OCI-LY1 (cell line): ENCODE measurements at regions not wholly inside any gene's neighbourhood (a gene's known extent, or its start where the extent isn't known, plus 50 kb on each side); places are given as distances from the start of the nearest gene placed in this dataset.

Source experiments
- H2AFZ ChIP-seq: fragments of 200-600 bp; sonication (generic), shearing (Covaris generic); 2 replicates; pipeline ENCODE4 v1.6.0; 2014; ENCODE audit warnings: antibody characterized with exemption, mild to moderate bottlenecking, low read length
- H3F3A ChIP-seq: fragments of 200-600 bp; sonication (generic), shearing (Covaris generic); 2 replicates; pipeline ENCODE4 v1.6.0; 2014; ENCODE audit warnings: mild to moderate bottlenecking, antibody characterized with exemption, low read length, moderate library complexity; ENCODE audit not compliant: insufficient read depth
- H3K27ac ChIP-seq: fragments of 200-600 bp; sonication (generic); 2 replicates; pipeline ENCODE4 v1.5.1; 2014; ENCODE audit warnings: low read length, mixed run types, mild to moderate bottlenecking, low read depth; ENCODE audit not compliant: poor library complexity, severe bottlenecking
- H3K27me3 ChIP-seq: fragments of 200-600 bp; sonication (generic); 2 replicates; pipeline ENCODE4 v1.6.0; 2014; ENCODE audit warnings: antibody characterized with exemption, mild to moderate bottlenecking, low read length, moderate library complexity; ENCODE audit not compliant: insufficient read depth
- H3K36me3 ChIP-seq: fragments of 200-600 bp; sonication (generic); 2 replicates; pipeline ENCODE4 v1.6.1; 2014; ENCODE audit warnings: mild to moderate bottlenecking, antibody characterized with exemption, low read length, moderate library complexity, mixed read lengths; ENCODE audit not compliant: insufficient read depth
- H3K4me1 ChIP-seq: fragments of 200-600 bp; sonication (generic); 2 replicates; pipeline ENCODE4 v1.5.1; 2014; ENCODE audit warnings: mild to moderate bottlenecking, low read length, moderate library complexity; ENCODE audit not compliant: insufficient read depth, severe bottlenecking
- H3K4me2 ChIP-seq: fragments of 200-600 bp; sonication (generic), shearing (Covaris generic); 2 replicates; pipeline ENCODE4 v1.6.1; 2014; ENCODE audit warnings: low read length
- H3K4me3 ChIP-seq: fragments of 200-600 bp; sonication (generic); 2 replicates; pipeline ENCODE4 v1.5.1; 2014; ENCODE audit warnings: low read length, low read depth, mild to moderate bottlenecking, mixed read lengths; ENCODE audit not compliant: poor library complexity, severe bottlenecking
- H3K79me2 ChIP-seq: fragments of 200-600 bp; shearing (Covaris generic); 2 replicates; pipeline ENCODE4 v1.6.1; 2016; ENCODE audit warnings: mixed run types, low read length, mixed read lengths; ENCODE audit not compliant: insufficient read depth
- H3K9ac ChIP-seq: fragments of 200-600 bp; sonication (generic), shearing (Covaris generic); 2 replicates; pipeline ENCODE4 v1.6.1; 2014; ENCODE audit warnings: mild to moderate bottlenecking, low read length, mixed read lengths
- H3K9me2 ChIP-seq: fragments of 200-600 bp; sonication (generic), shearing (Covaris generic); 2 replicates; pipeline ENCODE4 v1.6.1; 2014; ENCODE audit warnings: low read depth, mild to moderate bottlenecking, low read length, mixed read lengths
- H3K9me3 ChIP-seq: fragments of 200-600 bp; shearing (Covaris generic); 2 replicates; pipeline ENCODE4 v1.6.1; 2014; ENCODE audit warnings: low read length, mixed read lengths
- H4K20me1 ChIP-seq: fragments of 200-600 bp; sonication (generic), shearing (Covaris generic); 2 replicates; pipeline ENCODE4 v1.6.0; 2016; ENCODE audit warnings: mild to moderate bottlenecking, low read length; ENCODE audit not compliant: insufficient read depth
- EZH2 ChIP-seq: fragments of 200-600 bp; sonication (generic), shearing (Covaris generic); IDR thresholded peaks from 2 replicates; pipeline ENCODE4 v1.8.0; 2017; ENCODE audit warnings: borderline replicate concordance, mixed run types, mild to moderate bottlenecking, antibody characterized with exemption, low read length, moderate library complexity, mixed read lengths
- TF ChIP-seq, protein P1 (sequence below): fragments of 200-600 bp; sonication (generic), shearing (Covaris generic); IDR thresholded peaks from 2 replicates; pipeline ENCODE4 v1.5.1; 2017; ENCODE audit warnings: mild to moderate bottlenecking, antibody characterized with exemption, low read length, moderate library complexity, mixed read lengths

DNA sequence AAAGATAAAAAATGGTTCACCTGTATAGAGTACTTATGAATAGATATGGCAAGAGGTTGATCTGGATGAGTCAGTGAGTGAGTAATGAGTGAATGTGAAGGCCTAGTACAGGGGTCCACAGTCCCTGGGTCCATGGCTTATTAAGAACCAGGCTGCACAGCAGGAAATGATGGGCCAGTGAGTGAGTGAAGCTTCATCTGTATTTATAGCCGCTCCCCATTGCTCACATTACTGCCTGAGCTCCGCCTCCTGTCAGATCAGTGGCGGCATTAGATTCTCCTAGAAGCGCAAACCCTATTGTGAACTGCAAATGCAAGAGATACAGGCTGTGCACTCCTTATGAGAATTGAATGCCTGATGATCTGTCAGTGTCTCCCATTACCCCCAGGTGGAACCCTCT, 307.7 kb upstream of the ZNF608 start:
- Histone ChIP-seq H3F3A (no peaks in the 10 kb centered on the region), H3K36me3 (no peaks in the 10 kb centered on the region), H3K4me3 (no peak overlapping the region), H3K9ac (no peak overlapping the region), H4K20me1 (no peaks in the 10 kb centered on the region), H3K27me3 (no peaks in the 10 kb centered on the region), H3K9me3 (no peaks in the 10 kb centered on the region), H3K4me1 (peaks cover 29% of the 10 kb centered on the region), H3K4me2 (no peak overlapping the region), H3K79me2 (no peaks in the 10 kb centered on the region), H3K9me2 (no peaks in the 10 kb centered on the region), H3K27ac (no peak overlapping the region), H2AFZ (no peak overlapping the region)
- TF ChIP-seq, protein P1, sequence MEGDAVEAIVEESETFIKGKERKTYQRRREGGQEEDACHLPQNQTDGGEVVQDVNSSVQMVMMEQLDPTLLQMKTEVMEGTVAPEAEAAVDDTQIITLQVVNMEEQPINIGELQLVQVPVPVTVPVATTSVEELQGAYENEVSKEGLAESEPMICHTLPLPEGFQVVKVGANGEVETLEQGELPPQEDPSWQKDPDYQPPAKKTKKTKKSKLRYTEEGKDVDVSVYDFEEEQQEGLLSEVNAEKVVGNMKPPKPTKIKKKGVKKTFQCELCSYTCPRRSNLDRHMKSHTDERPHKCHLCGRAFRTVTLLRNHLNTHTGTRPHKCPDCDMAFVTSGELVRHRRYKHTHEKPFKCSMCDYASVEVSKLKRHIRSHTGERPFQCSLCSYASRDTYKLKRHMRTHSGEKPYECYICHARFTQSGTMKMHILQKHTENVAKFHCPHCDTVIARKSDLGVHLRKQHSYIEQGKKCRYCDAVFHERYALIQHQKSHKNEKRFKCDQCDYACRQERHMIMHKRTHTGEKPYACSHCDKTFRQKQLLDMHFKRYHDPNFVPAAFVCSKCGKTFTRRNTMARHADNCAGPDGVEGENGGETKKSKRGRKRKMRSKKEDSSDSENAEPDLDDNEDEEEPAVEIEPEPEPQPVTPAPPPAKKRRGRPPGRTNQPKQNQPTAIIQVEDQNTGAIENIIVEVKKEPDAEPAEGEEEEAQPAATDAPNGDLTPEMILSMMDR: no peak
- no peak for TF ChIP-seq EZH2

DNA sequence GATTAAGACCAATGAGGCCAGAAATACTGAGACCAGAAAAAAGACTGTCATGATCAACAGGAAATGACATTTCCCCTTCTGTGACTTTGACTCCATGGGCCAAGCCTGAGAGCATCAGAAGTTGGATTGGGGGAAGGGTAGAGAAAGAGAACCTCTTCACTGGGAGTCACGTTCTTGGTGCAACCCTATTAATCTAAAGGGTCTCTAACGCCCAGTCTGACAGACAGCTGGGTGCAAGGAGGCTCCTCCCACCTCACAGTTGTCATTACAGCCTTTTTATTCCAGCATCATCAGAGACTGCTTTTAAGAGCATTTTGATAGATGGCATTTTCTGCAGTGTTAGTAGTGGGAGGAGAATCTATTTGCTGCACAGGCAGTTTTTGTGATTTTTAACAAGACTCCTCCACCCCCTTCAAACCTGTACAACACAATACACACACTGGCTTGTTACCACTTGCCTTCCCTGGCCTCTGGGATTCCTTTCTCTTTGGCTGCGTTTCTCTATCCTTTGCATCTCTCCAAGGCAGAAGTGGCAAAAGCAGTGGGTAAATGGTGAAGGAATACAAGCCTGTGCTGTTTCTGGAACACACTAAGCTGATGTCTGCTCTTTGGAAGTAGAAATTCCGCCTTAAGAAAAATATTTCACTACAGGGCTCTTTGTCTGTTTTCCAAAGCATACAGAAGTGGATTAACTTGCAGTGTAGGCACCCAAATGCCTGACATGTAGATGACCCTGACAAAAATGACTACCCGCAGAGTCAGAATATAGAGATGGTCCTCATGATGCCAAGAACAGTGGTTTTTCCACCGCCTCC, 310.4 kb upstream of the ZNF608 start:
- H3F3A ChIP-seq: no peaks in the 10 kb centered on the region
- no peaks in the 10 kb centered on the region for H3K27me3 ChIP-seq
- H3K4me2 ChIP-seq: peak overlapping the region; percentile 47
- TF ChIP-seq, protein P1: no peak
- peak overlapping the region; percentile 98 for H2AFZ ChIP-seq
- peak overlapping the region; percentile 70 for H3K27ac ChIP-seq
- no peaks in the 10 kb centered on the region for H3K9me2 ChIP-seq
- H3K9ac ChIP-seq: peak overlapping the region; percentile 21; the same call in 1 of the 2 replicates
- peaks cover 38% of the 10 kb centered on the region for H3K4me1 ChIP-seq
- no peaks in the 10 kb centered on the region for H3K9me3 ChIP-seq
- no peaks in the 10 kb centered on the region for H4K20me1 ChIP-seq
- H3K36me3 ChIP-seq: no peaks in the 10 kb centered on the region
- no peak overlapping the region for H3K4me3 ChIP-seq
- no peaks in the 10 kb centered on the region for H3K79me2 ChIP-seq

DNA sequence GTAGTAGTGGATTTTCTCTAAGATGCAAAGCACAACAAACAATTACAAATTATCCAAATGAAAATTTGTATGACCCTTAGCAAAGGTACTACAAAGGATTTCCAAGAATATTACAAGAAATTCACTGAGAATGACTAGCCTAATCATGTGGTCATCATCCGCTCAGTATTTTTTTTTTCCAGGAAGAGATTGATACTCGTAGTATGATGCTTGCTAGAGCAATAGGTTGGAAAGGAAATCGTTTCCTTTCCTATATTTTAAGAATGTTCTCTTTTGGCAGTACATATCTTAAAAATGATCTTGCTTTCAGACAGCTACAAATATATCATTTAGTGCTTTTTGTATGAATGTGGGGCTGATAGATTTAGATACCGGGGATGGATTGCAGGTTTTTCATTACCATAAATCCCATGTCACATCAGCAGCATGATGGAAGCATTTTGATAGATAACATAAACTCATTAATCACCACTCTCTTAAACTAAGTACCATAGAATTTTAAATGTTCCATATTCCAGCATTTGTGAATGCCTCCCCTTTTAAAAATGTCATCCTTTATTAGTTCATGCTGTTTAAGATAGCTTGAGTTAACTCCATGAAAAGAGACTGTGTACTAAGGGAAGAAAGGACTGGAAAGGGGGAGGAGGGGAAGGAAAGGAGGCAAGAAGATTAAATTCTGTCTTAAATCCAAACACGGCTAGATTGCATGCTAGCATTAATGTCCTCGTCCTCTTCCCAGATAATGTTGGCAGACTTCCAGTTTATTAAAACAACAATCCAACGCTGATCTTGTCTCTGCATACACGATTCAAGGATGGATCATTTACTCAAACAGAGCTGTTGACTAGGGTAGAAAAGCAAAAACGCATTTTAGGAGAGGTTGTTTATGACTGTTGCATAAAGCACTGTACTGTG, 311.7 kb upstream of the ZNF608 start:
- H3K4me2 ChIP-seq: no peak overlapping the region
- no peaks in the 10 kb centered on the region for H3K79me2 ChIP-seq
- H3K4me1 ChIP-seq: peaks cover 38% of the 10 kb centered on the region
- no peaks in the 10 kb centered on the region for H3K36me3 ChIP-seq
- TF ChIP-seq, protein P1: no peak
- TF ChIP-seq EZH2: no peak
- 0 out of 2 replicates have a peak overlapping the region, but pooled peaks have one; percentile 30 for H2AFZ ChIP-seq
- H3F3A ChIP-seq: no peaks in the 10 kb centered on the region
- H3K27ac ChIP-seq: peak overlapping the region; percentile 30
- no peak overlapping the region for H3K9ac ChIP-seq
- H3K4me3 ChIP-seq: no peak overlapping the region
- H3K27me3 ChIP-seq: no peaks in the 10 kb centered on the region
- no peaks in the 10 kb centered on the region for H3K9me3 ChIP-seq
- no peaks in the 10 kb centered on the region for H3K9me2 ChIP-seq
- H4K20me1 ChIP-seq: no peaks in the 10 kb centered on the region
